ENCODE measurements at regions not wholly inside any gene's neighbourhood (a gene's known extent, or its start where the extent isn't known, plus 50 kb on each side); places are given as distances from the start of the nearest gene placed in this dataset.
"Not testable (repeated sequence)": the region's sequence is repeated elsewhere in the genome, so short reads cannot be mapped to it uniquely, and the experiment has no call there.

GRCh38 chr4:129823105-129823504 is 727.2 kb downstream of the C4orf33 start:
- H3K4me3 ChIP-seq (ENCODE audit: low read length), result no peak overlapping the region
- DNase-seq (ENCODE audit: low read depth), result peak; percentile 24
- TF ChIP-seq CTCF (IDR thresholded peaks at IDR 0.05; ENCODE audit: insufficient read depth, low read depth, low read length, missing control alignments), result no peak

GRCh38 chr4:129829373-129829772 is 733.4 kb downstream of the C4orf33 start:
- no peak for DNase-seq (ENCODE audit: low read depth)
- no peak for TF ChIP-seq CTCF (IDR thresholded peaks at IDR 0.05; ENCODE audit: insufficient read depth, low read depth, low read length, missing control alignments)
- no peak overlapping the region for H3K4me3 ChIP-seq (ENCODE audit: low read length)

- no peak overlapping the region for H3K4me3 ChIP-seq (ENCODE audit: low read length)
- no peak for TF ChIP-seq CTCF (IDR thresholded peaks at IDR 0.05; ENCODE audit: insufficient read depth, low read depth, low read length, missing control alignments)
- peak; percentile 84 for DNase-seq (ENCODE audit: low read depth)
Measured at GRCh38 chr4:129839687-129840086, 743.7 kb downstream of the C4orf33 start.

- DNase-seq (ENCODE audit: low read depth), result no peak
- TF ChIP-seq CTCF (IDR thresholded peaks at IDR 0.05; ENCODE audit: insufficient read depth, low read depth, low read length, missing control alignments), result no peak
- no peak overlapping the region for H3K4me3 ChIP-seq (ENCODE audit: low read length)
Measured at GRCh38 chr4:129842096-129842495, 746.1 kb downstream of the C4orf33 start.

GRCh38 chr4:129852434-129852833 is 756.5 kb downstream of the C4orf33 start:
- no peak for TF ChIP-seq CTCF (IDR thresholded peaks at IDR 0.05; ENCODE audit: insufficient read depth, low read depth, low read length, missing control alignments)
- no peak for DNase-seq (ENCODE audit: low read depth)
- no peak overlapping the region for H3K4me3 ChIP-seq (ENCODE audit: low read length)

GRCh38 chr4:129853685-129854467 is 757.9 kb downstream of the C4orf33 start:
- not testable (repeated sequence) for DNase-seq (ENCODE audit: low read depth)

GRCh38 chr4:129862461-129862860 is 766.5 kb downstream of the C4orf33 start:
- TF ChIP-seq CTCF (IDR thresholded peaks at IDR 0.05; ENCODE audit: insufficient read depth, low read depth, low read length, missing control alignments), result no peak
- no peak for DNase-seq (ENCODE audit: low read depth)
- no peak overlapping the region for H3K4me3 ChIP-seq (ENCODE audit: low read length)

More at GRCh38 chr4:129853685-129854467, 757.9 kb downstream of the C4orf33 start:
- H3K4me3 ChIP-seq (ENCODE audit: low read length), result not testable (repeated sequence)
